BJ (cell line): ENCODE measurements at regions not wholly inside any gene's neighbourhood (a gene's known extent, or its start where the extent isn't known, plus 50 kb on each side); places are given as distances from the start of the nearest gene placed in this dataset.
"Not testable (repeated sequence)": the region's sequence is repeated elsewhere in the genome, so short reads cannot be mapped to it uniquely, and the experiment has no call there.

Experiments used
- CTCF ChIA-PET: fragments of 350-600 bp; formaldehyde crosslinking; extraction: SDS; loops from one replicate; lab custom pipeline; 2021; ENCODE audit warnings: antibody characterized with exemption, inconsistent platforms; lab: Yijun Ruan, JAX
- POLR2A ChIA-PET: fragments of 300-600 bp; sonication (Branson Sonifier 250); formaldehyde crosslinking; extraction: SDS; loops from one replicate; lab custom pipeline; 2021; ENCODE audit warnings: antibody characterized with exemption; lab: Charles Lee
- DNase-seq: peaks from one replicate; pipeline ENCODE4 v3.0.0-alpha.2; 2011; ENCODE audit warnings: low read depth
- H3K27me3 ChIP-seq: 2 replicates; pipeline ENCODE4 v1.6.0; 2011; ENCODE audit warnings: low read length; ENCODE audit not compliant: control insufficient read depth, insufficient read depth
- H3K36me3 ChIP-seq: 2 replicates; pipeline ENCODE4 v1.5.1; 2011; ENCODE audit warnings: low read length; ENCODE audit not compliant: control insufficient read depth, insufficient read depth
- H3K4me3 ChIP-seq: 2 replicates; pipeline ENCODE4 v1.5.1; 2011; ENCODE audit warnings: low read depth, mild to moderate bottlenecking, control low read depth, low read length
- CTCF ChIP-seq: IDR thresholded peaks from 2 replicates; pipeline ENCODE4 v1.5.1; 2011; ENCODE audit warnings: low read depth, mild to moderate bottlenecking, control low read depth, inconsistent platforms, low read length, moderate library complexity; ENCODE audit not compliant: insufficient read depth

GRCh38 chr13:59043016-59043415 is 1120.7 kb downstream of the DIAPH3 start:
- Histone ChIP-seq H3K27me3 (no peaks in the 10 kb centered on the region), H3K36me3 (no peaks in the 10 kb centered on the region), H3K4me3 (no peak overlapping the region)
- DNase-seq = no peak
- POLR2A ChIA-PET = no interaction called here
- CTCF ChIA-PET = no interaction called here
- TF ChIP-seq CTCF = no peak

- ChIA-PET CTCF (no interaction called here), POLR2A (no interaction called here)
- Histone ChIP-seq H3K27me3 (no peaks in the 10 kb centered on the region), H3K36me3 (no peaks in the 10 kb centered on the region), H3K4me3 (no peak overlapping the region)
- no peak for DNase-seq
- no peak for TF ChIP-seq CTCF
These were observed 1116.2 kb downstream of the DIAPH3 start for GRCh38 chr13:59047546-59047945.

DNA sequence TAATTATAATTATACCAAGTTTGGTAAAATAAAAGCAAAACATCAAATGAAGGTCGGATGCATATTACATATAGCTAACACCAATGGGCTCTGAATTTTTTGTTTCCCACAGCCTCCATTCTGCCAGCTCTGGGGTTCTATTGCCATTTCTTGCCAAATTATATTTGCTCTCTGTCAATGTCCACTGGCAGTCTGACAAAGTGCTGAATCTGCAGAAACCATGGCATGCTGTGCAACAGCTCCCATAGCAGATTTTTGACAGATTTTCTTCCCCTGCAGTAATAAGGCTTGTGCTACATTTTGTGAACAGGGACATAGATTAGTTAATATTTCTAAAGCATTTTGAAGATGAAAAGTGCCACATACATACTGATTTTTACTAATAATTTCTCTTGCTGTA is 1102.1 kb downstream of the DIAPH3 start:
- POLR2A ChIA-PET = no interaction called here
- Histone ChIP-seq H3K4me3 (no peak overlapping the region), H3K36me3 (no peaks in the 10 kb centered on the region), H3K27me3 (no peaks in the 10 kb centered on the region)
- no peak for DNase-seq
- CTCF ChIA-PET = no interaction called here
- no peak for TF ChIP-seq CTCF

GRCh38 chr13:59064042-59064441 is 1099.7 kb downstream of the DIAPH3 start:
- no peak for TF ChIP-seq CTCF
- H3K36me3 ChIP-seq = no peaks in the 10 kb centered on the region
- no peak for DNase-seq
- no peaks in the 10 kb centered on the region for H3K27me3 ChIP-seq
- ChIA-PET POLR2A (no interaction called here), CTCF (no interaction called here)
- no peak overlapping the region for H3K4me3 ChIP-seq

DNA sequence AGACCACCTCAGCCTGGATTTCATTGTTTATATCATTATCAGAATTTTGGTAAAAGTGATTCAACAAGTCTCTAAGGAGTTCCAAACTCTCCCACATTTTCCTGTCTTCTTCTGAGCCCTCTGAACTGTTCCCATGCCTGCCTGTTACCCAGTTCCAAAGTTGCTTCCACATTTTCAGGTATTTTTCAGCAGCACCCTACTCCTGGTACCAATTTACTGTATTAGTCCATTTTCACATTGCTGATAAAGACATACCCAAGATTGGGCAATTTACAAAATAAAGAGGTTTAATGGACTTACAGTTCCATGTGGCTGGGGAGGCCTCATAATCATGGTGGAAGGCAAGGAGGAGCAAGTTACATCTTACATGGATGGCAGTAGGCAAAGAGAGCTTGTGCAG is 1087.3 kb downstream of the DIAPH3 start:
- H3K36me3 ChIP-seq, POLR2A ChIA-PET, H3K4me3 ChIP-seq, DNase-seq, H3K27me3 ChIP-seq, CTCF ChIA-PET: not testable (repeated sequence)

GRCh38 chr13:59086147-59086546 is 1077.6 kb downstream of the DIAPH3 start:
- POLR2A ChIA-PET = no interaction called here
- CTCF ChIA-PET = interaction anchor here (0.6 kb wide), 1 partner anchor 187 kb away, joined by 3 read pairs; no protein-coding TSS in a partner anchor
- no peak for DNase-seq

More at GRCh38 chr13:59086147-59086546, 1077.6 kb downstream of the DIAPH3 start:
- H3K4me3 ChIP-seq = no peak overlapping the region
- H3K36me3 ChIP-seq = no peaks in the 10 kb centered on the region
- TF ChIP-seq CTCF = no peak
- no peaks in the 10 kb centered on the region for H3K27me3 ChIP-seq
